ENCODE measurements at regions not wholly inside any gene's neighbourhood (a gene's known extent, or its start where the extent isn't known, plus 50 kb on each side); places are given as distances from the start of the nearest gene placed in this dataset.

DNA sequence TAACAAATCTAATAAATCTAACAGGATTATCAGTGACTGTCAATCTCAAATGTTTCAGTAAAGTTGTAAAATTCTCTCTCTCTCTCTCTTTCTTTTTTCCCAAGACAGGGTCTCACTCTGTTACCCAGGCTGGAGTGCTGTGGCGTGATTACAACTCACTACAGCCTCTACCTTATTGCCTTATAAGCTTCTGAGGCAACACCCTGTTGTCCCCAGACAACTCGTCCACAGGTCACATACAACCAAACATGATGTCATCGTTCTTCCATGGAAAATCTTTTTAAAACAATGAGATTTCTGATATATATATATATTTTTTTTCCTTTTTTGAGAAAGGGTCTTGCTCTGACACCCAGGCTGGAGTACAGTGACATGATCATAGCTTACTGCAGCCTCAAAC is 151.4 kb upstream of the RGS6 start:
- no peak overlapping the region for H3K9ac ChIP-seq (ENCODE audit: low read length in 3 of 3)
- H3K27ac ChIP-seq (ENCODE audit: low read depth in 2 of 2, low read length in 2 of 2): no peak overlapping the region
- DNase-seq (no peak), FAIRE-seq (no peak)
- H3K9me3 ChIP-seq (ENCODE audit: control insufficient read depth in 2 of 3, insufficient read depth in 1 of 3, low read length in 3 of 3): no peaks in the 10 kb centered on the region
- no peaks in the 10 kb centered on the region for H3K36me3 ChIP-seq (ENCODE audit: control insufficient read depth in 2 of 3, insufficient read depth in 3 of 3, low read length in 3 of 3)
- H3K4me3 ChIP-seq (ENCODE audit: low read length in 3 of 3): no peak overlapping the region
- TF ChIP-seq, protein P1, sequence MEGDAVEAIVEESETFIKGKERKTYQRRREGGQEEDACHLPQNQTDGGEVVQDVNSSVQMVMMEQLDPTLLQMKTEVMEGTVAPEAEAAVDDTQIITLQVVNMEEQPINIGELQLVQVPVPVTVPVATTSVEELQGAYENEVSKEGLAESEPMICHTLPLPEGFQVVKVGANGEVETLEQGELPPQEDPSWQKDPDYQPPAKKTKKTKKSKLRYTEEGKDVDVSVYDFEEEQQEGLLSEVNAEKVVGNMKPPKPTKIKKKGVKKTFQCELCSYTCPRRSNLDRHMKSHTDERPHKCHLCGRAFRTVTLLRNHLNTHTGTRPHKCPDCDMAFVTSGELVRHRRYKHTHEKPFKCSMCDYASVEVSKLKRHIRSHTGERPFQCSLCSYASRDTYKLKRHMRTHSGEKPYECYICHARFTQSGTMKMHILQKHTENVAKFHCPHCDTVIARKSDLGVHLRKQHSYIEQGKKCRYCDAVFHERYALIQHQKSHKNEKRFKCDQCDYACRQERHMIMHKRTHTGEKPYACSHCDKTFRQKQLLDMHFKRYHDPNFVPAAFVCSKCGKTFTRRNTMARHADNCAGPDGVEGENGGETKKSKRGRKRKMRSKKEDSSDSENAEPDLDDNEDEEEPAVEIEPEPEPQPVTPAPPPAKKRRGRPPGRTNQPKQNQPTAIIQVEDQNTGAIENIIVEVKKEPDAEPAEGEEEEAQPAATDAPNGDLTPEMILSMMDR (IDR thresholded peaks at IDR 0.05; ENCODE audit: borderline replicate concordance, extremely low read depth, insufficient read depth): no peak
- peaks cover 0 to 3% (median 0%) of the 10 kb centered on the region in 3 donors for H3K4me1 ChIP-seq (ENCODE audit: control insufficient read depth in 2 of 3, insufficient read depth in 2 of 3, low read depth in 1 of 3, low read length in 3 of 3)
- no peaks in the 10 kb centered on the region for H3K27me3 ChIP-seq (ENCODE audit: control insufficient read depth, insufficient read depth, low read length)
- intact Hi-C loops (cut with DNase I): no loop called here

DNA sequence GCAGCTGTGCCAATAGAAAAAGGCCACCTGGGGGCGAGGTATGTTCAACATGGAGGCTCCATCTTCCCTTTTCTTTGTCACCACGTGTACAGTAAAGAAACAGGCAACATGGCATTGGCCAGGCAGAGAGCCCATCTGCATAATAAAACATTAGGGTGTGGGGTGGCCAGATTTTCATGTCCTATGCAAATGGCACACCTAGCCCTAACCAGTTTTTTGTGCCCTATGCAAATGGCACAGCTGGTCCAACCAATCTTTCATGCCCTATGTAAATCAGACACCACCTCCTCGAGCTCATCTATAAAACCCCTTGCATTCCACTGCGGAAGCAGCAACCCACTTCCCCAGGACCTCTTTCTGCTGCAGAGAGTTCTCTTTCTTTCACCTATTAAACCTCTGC is 149.1 kb upstream of the RGS6 start:
- Histone ChIP-seq H3K4me1 (ENCODE audit: control insufficient read depth in 2 of 3, insufficient read depth in 2 of 3, low read depth in 1 of 3, low read length in 3 of 3) (no peaks in the 10 kb centered on the region), H3K9ac (ENCODE audit: low read length in 3 of 3) (no peak overlapping the region), H3K36me3 (ENCODE audit: control insufficient read depth in 2 of 3, insufficient read depth in 3 of 3, low read length in 3 of 3) (no peaks in the 10 kb centered on the region), H3K27ac (ENCODE audit: low read depth in 2 of 2, low read length in 2 of 2) (no peak overlapping the region), H3K9me3 (ENCODE audit: control insufficient read depth in 2 of 3, insufficient read depth in 1 of 3, low read length in 3 of 3) (no peaks in the 10 kb centered on the region), H3K4me3 (ENCODE audit: low read length in 3 of 3) (no peak overlapping the region), H3K27me3 (ENCODE audit: control insufficient read depth, insufficient read depth, low read length) (no peaks in the 10 kb centered on the region)
- intact Hi-C loops (cut with DNase I): no loop called here
- TF ChIP-seq, protein P1 (IDR thresholded peaks at IDR 0.05; ENCODE audit: borderline replicate concordance, extremely low read depth, insufficient read depth): no peak
- FAIRE-seq (no peak), DNase-seq (no peak)

DNA sequence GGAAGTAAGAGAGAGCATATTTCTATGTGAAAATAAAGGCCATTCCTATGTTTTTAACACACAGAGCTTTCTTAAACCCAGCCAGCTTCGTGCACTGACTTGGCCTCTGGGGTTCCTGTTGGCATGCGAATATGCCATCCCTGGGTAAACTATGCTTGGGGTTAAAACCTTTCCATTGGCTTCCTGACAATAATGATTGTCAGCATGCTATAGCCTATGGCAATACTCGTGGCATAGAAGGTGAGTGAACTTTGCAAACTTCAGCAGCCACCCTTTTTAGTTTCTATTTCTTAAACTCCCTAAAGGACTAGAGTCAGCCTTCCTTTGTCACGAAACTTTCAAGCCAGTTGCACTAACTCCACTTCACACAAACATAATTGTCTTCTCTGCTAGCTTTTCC is 148.4 kb upstream of the RGS6 start:
- DNase-seq (no peak), FAIRE-seq (no peak)
- Histone ChIP-seq H3K36me3 (ENCODE audit: control insufficient read depth in 2 of 3, insufficient read depth in 3 of 3, low read length in 3 of 3) (no peaks in the 10 kb centered on the region), H3K9ac (ENCODE audit: low read length in 3 of 3) (no peak overlapping the region), H3K4me3 (ENCODE audit: low read length in 3 of 3) (no peak overlapping the region), H3K4me1 (ENCODE audit: control insufficient read depth in 2 of 3, insufficient read depth in 2 of 3, low read depth in 1 of 3, low read length in 3 of 3) (no peaks in the 10 kb centered on the region), H3K27me3 (ENCODE audit: control insufficient read depth, insufficient read depth, low read length) (no peaks in the 10 kb centered on the region), H3K27ac (ENCODE audit: low read depth in 2 of 2, low read length in 2 of 2) (no peak overlapping the region), H3K9me3 (ENCODE audit: control insufficient read depth in 2 of 3, insufficient read depth in 1 of 3, low read length in 3 of 3) (no peaks in the 10 kb centered on the region)
- TF ChIP-seq, protein P1 (IDR thresholded peaks at IDR 0.05; ENCODE audit: borderline replicate concordance, extremely low read depth, insufficient read depth): no peak
- intact Hi-C loops (cut with DNase I): no loop called here

GRCh38 chr14:71789005-71789404 is 143.2 kb upstream of the RGS6 start:
- Histone ChIP-seq H3K9ac (ENCODE audit: low read length in 3 of 3) (no peak overlapping the region), H3K27ac (ENCODE audit: low read depth in 2 of 2, low read length in 2 of 2) (no peak overlapping the region), H3K9me3 (ENCODE audit: control insufficient read depth in 2 of 3, insufficient read depth in 1 of 3, low read length in 3 of 3) (peaks cover 0 to 5% (median 0%) of the 10 kb centered on the region in 3 donors), H3K4me1 (ENCODE audit: control insufficient read depth in 2 of 3, insufficient read depth in 2 of 3, low read depth in 1 of 3, low read length in 3 of 3) (no peaks in the 10 kb centered on the region), H3K36me3 (ENCODE audit: control insufficient read depth in 2 of 3, insufficient read depth in 3 of 3, low read length in 3 of 3) (no peaks in the 10 kb centered on the region), H3K27me3 (ENCODE audit: control insufficient read depth, insufficient read depth, low read length) (no peaks in the 10 kb centered on the region), H3K4me3 (ENCODE audit: low read length in 3 of 3) (no peak overlapping the region)
- TF ChIP-seq, protein P1 (IDR thresholded peaks at IDR 0.05; ENCODE audit: borderline replicate concordance, extremely low read depth, insufficient read depth): no peak
- no peak for DNase-seq
- no peak for FAIRE-seq
- intact Hi-C loops (cut with DNase I): no loop called here

Measured in kidney (tissue), 13 donors.